ENCODE measurements at regions not wholly inside any gene's neighbourhood (a gene's known extent, or its start where the extent isn't known, plus 50 kb on each side); places are given as distances from the start of the nearest gene placed in this dataset.

GRCh38 chr2:234286118-234286598 is 210.7 kb downstream of the ARL4C start:
- no peak for TF ChIP-seq CTCF (conservative IDR thresholded peaks at IDR 0.05 in 1 of 2, IDR thresholded peaks at IDR 0.05 in 1 of 2; ENCODE audit: low read depth in 1 of 2, low read length in 2 of 2)
- TF ChIP-seq EZH2 (IDR thresholded peaks at IDR 0.05; ENCODE audit: low read length, missing control alignments): no peak

All from fibroblast of lung (primary cell).